NB4 (cell line): ENCODE measurements at regions not wholly inside any gene's neighbourhood (a gene's known extent, or its start where the extent isn't known, plus 50 kb on each side); places are given as distances from the start of the nearest gene placed in this dataset.

Experiments used
- MYC ChIP-seq: IDR thresholded peaks from 2 replicates; pipeline ENCODE4 v1.6.1; 2011; ENCODE audit warnings: low read depth, low read length
- POLR2A ChIP-seq: IDR thresholded peaks from 2 replicates; pipeline ENCODE4 v1.6.1; 2011; ENCODE audit warnings: mild to moderate bottlenecking; ENCODE audit not compliant: insufficient read length; ENCODE audit errors: extremely low read depth

DNA sequence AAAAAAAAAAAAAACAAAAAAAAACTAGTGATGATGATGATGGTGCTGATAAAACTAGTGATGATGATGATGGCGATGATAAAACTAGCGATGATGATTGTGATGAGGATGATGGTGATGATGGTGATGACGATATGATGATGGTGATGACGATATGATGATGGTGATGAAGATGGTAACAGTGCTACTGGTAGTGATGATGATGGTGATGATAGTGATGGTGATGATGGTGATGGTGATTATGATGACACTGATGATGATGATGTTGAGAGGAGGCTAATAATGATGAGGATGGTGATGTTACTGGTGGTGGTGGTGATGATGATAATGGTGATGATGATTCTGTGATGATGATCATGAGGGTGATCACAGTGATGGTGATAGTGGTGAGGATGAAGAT lies 345.5 kb upstream of the CDH4 start:
- TF ChIP-seq MYC (no peak), POLR2A (no peak)
